Stimulated activated naive CD8-positive, alpha-beta T cell treated with anti-CD3 and anti-CD28 coated beads, Interleukin-15, amount 100 ng/mL, for 72 hours (primary cell): ENCODE measurements at regions not wholly inside any gene's neighbourhood (a gene's known extent, or its start where the extent isn't known, plus 50 kb on each side); places are given as distances from the start of the nearest gene placed in this dataset.

ENCODE experiments used
- ATAC-seq: fragments of 150-1000 bp; cut with Tn5 transposase; 2 replicates; pipeline ENCODE4 v1.10.0; 2021; ENCODE audit warnings: mild to moderate bottlenecking, moderate library complexity
- DNase-seq, 2 donors: peaks; one replicate each; pipeline ENCODE4 v3.0.0; 2021 to 2022
- H3K27ac Mint-ChIP-seq, 2 donors: one replicate each; pipeline ENCODE4 v1.8.0; 2022; ENCODE audit warnings: mild to moderate bottlenecking in 2 of 2, mixed read lengths in 2 of 2, moderate library complexity in 2 of 2
- H3K27me3 Mint-ChIP-seq: one replicate; pipeline ENCODE4 v1.8.0; 2022; ENCODE audit warnings: mixed read lengths
- H3K4me1 Mint-ChIP-seq: one replicate; pipeline ENCODE4 v1.8.0; 2022; ENCODE audit warnings: mild to moderate bottlenecking, mixed read lengths
- H3K4me3 Mint-ChIP-seq, 2 donors: one replicate each; pipeline ENCODE4 v1.8.0; 2022; ENCODE audit warnings: mild to moderate bottlenecking in 2 of 2, mixed read lengths in 2 of 2, moderate library complexity in 1 of 2
- H3K9me3 Mint-ChIP-seq, 2 donors: one replicate each; pipeline ENCODE4 v1.8.0; 2022; ENCODE audit warnings: mixed read lengths in 2 of 2

DNA sequence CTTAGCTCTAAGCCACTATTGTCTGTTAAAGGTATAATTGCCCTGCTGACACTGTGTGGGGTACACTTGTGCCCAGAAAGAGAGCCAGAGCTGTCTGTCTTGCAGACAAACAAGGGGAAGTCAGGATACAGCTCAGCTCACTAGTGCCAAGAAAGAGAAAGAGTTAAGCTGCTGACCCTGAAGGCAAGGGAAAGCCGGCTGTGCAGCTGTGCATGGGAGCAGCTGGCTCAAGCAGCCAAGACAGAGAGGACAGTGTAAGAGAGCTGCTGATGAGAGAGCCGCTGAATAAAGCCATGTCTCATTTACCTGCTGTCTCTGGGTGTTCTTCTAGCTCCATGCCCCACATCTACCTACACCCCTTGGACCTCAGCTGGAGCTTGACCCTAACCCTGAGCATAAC is 428.1 kb upstream of the NAALADL2 start:
- no peak overlapping the region for H3K4me3 Mint-ChIP-seq
- no peak for DNase-seq
- no peaks in the 10 kb centered on the region for H3K9me3 Mint-ChIP-seq
- ATAC-seq: no peak
- H3K27me3 Mint-ChIP-seq: peaks cover 20% of the 10 kb centered on the region
- H3K27ac Mint-ChIP-seq: no peak overlapping the region
- no peaks in the 10 kb centered on the region for H3K4me1 Mint-ChIP-seq

DNA sequence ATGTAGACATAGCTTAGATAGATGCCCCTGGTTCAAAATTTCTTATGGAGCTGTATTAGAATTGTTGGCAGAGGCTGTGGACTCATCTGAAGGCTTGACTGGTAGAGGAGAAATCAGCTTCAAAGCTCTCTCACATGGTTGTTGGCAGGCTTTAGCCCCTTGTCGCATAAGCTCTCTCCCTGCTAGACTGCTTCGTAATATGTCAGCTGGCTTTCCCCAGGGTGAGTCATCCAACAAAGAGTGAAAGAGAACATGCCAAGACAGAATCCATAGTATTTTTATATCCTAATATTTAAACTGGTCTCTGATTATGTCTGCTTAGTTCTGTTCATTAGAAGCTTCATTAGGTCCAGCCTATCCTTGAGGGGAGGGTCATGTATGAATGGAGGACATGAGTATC is 427.4 kb upstream of the NAALADL2 start:
- H3K4me1 Mint-ChIP-seq: no peaks in the 10 kb centered on the region
- H3K9me3 Mint-ChIP-seq: no peaks in the 10 kb centered on the region
- H3K27ac Mint-ChIP-seq: no peak overlapping the region
- H3K4me3 Mint-ChIP-seq: no peak overlapping the region
- H3K27me3 Mint-ChIP-seq: peaks cover 20% of the 10 kb centered on the region
- DNase-seq (no peak), ATAC-seq (no peak)

DNA sequence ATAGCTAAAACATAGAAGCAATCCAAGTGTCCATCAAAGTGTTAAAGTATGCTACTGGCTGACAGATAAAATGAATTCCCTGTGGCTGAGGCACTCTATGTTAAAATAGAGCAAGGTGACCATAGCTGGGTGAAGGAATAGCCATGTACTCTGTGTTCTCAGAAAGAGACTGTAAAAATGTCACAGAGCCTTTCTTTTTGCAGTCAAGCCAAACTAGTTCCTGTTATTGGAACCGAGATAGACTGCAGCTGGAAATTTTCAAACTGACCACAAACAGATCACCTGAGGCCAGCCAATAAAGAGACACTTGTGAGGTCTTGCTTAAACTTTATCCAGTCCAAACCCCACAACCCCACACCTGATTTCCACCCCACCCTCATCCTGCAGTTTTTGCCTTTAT is 422.8 kb upstream of the NAALADL2 start:
- Mint-ChIP-seq H3K4me3 (no peak overlapping the region), H3K9me3 (no peaks in the 10 kb centered on the region), H3K27ac (no peak overlapping the region), H3K4me1 (peaks cover 9% of the 10 kb centered on the region), H3K27me3 (peaks cover 10% of the 10 kb centered on the region)
- no peak for DNase-seq
- ATAC-seq: no peak

GRCh38 chr3:174438501-174439145 is 420.5 kb upstream of the NAALADL2 start:
- Mint-ChIP-seq H3K27me3 (peaks cover 10% of the 10 kb centered on the region), H3K4me3 (no peak overlapping the region), H3K9me3 (no peaks in the 10 kb centered on the region), H3K4me1 (peaks cover 16% of the 10 kb centered on the region), H3K27ac (no peak overlapping the region)
- DNase-seq (no peak), ATAC-seq (no peak)

- Mint-ChIP-seq H3K9me3 (no peaks in the 10 kb centered on the region), H3K27me3 (peaks cover 10% of the 10 kb centered on the region), H3K4me3 (peak overlapping the region; percentile 41 to 59), H3K4me1 (peaks cover 16% of the 10 kb centered on the region), H3K27ac (no peak overlapping the region)
- no peak for DNase-seq
- no peak for ATAC-seq
Observed at GRCh38 chr3:174439331-174440252, 419.5 kb upstream of the NAALADL2 start.

GRCh38 chr3:174440253-174440701 is 418.9 kb upstream of the NAALADL2 start:
- Mint-ChIP-seq H3K27me3 (peaks cover 10% of the 10 kb centered on the region), H3K4me3 (peak overlapping the region; percentile 52 to 59), H3K27ac (no peak overlapping the region), H3K4me1 (peaks cover 16% of the 10 kb centered on the region), H3K9me3 (no peaks in the 10 kb centered on the region)
- no peak for ATAC-seq
- DNase-seq: no peak

DNA sequence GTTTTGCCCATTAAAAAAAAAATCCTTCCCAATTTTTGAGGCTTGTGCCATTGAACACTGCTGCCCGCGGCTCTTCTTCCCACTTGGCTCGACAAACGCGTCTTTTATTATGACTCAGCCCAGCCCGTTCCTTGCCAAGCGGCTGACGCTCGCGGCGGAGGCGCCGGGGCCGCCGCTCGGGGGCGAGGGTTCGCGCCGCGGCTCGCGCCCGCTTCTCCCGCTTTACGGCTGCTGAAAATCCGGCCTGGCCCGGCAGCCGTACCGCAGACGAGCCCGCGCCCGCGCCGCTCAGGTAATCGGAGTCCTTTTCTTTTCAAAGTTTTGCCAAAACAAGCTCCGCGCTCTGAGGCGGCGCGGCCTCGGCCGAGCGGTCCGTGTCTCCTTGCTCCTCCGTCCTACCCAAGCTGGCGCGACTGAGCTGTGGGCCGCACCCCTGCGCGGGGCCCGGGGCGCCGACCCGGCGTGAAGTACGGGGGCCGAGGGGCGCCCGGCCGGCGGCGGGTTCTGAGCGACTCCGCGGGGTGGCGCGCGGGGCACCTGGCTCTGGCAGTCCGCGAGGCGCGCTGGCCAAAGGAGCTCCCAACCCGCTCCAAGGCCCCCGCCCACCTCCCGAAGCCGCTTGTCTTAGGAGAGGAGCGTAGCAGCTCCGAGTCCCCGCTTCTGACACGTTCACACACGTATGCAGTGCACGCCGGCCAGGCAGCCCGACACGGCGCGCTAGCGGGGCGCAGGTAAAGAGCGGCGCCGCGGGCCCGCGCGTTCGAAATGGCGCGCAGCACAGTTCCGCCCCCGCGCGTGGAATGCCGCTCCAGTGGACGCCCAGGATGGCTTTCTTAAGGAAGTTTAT is 418.2 kb upstream of the NAALADL2 start:
- peak overlapping the region in 1 of 2 donors; percentile 60 for H3K27ac Mint-ChIP-seq
- ATAC-seq: peak; percentile 89
- peak overlapping the region; percentile 74 to 80 for H3K4me3 Mint-ChIP-seq
- no peaks in the 10 kb centered on the region for H3K9me3 Mint-ChIP-seq
- H3K4me1 Mint-ChIP-seq: peaks cover 16% of the 10 kb centered on the region
- H3K27me3 Mint-ChIP-seq: peaks cover 10% of the 10 kb centered on the region
- DNase-seq: peak; percentile 61 to 76

GRCh38 chr3:174441588-174442301 is 417.4 kb upstream of the NAALADL2 start:
- Mint-ChIP-seq H3K27me3 (peaks cover 10% of the 10 kb centered on the region), H3K27ac (peak overlapping the region in 1 of 2 donors; percentile 60), H3K4me3 (peak overlapping the region; percentile 74 to 80), H3K4me1 (peaks cover 16% of the 10 kb centered on the region), H3K9me3 (no peaks in the 10 kb centered on the region)
- no peak for DNase-seq
- ATAC-seq: peak; percentile 29

DNA sequence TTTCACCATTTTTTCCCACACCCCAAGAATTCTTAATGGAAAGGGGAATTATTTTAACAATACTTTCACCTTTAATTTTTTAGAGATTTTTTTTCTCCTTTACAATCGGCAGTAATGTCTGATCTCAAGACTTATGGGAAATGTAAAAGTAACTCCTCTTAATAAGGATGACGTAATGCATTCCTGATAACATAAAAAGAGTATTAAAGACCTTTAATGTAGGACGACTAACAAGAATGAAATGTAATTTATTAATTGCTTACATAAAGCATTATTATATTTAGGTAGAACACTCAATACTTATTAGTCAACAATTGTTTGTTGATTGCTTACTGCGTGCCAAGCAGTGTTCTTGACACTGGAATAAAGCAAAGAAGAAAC is 416.8 kb upstream of the NAALADL2 start:
- ATAC-seq: no peak
- no peak for DNase-seq
- Mint-ChIP-seq H3K4me1 (peaks cover 16% of the 10 kb centered on the region), H3K27ac (no peak overlapping the region), H3K4me3 (no peak overlapping the region), H3K27me3 (peaks cover 10% of the 10 kb centered on the region), H3K9me3 (no peaks in the 10 kb centered on the region)

- peaks cover 5 to 12% of the 10 kb centered on the region in 2 donors for H3K9me3 Mint-ChIP-seq
- H3K4me1 Mint-ChIP-seq: peaks cover 16% of the 10 kb centered on the region
- no peak overlapping the region for H3K27ac Mint-ChIP-seq
- no peak for ATAC-seq
- DNase-seq: no peak
- H3K27me3 Mint-ChIP-seq: peaks cover 10% of the 10 kb centered on the region
- H3K4me3 Mint-ChIP-seq: no peak overlapping the region
Observed at GRCh38 chr3:174444391-174444790, 414.7 kb upstream of the NAALADL2 start.

- H3K9me3 Mint-ChIP-seq: peaks cover 18 to 30% of the 10 kb centered on the region in 2 donors
- ATAC-seq (no peak), DNase-seq (no peak)
- H3K27me3 Mint-ChIP-seq: no peaks in the 10 kb centered on the region
- no peaks in the 10 kb centered on the region for H3K4me1 Mint-ChIP-seq
- H3K27ac Mint-ChIP-seq: no peak overlapping the region
- no peak overlapping the region for H3K4me3 Mint-ChIP-seq
Observed at GRCh38 chr3:174457758-174458157, 401.4 kb upstream of the NAALADL2 start.

GRCh38 chr3:174460831-174461230 is 398.3 kb upstream of the NAALADL2 start:
- ATAC-seq (no peak), DNase-seq (no peak)
- H3K27me3 Mint-ChIP-seq: no peaks in the 10 kb centered on the region

GRCh38 chr3:174462916-174463315 is 396.2 kb upstream of the NAALADL2 start:
- DNase-seq (no peak), ATAC-seq (no peak)
- no peak overlapping the region for H3K27ac Mint-ChIP-seq
- H3K9me3 Mint-ChIP-seq: peaks cover 0 to 4% of the 10 kb centered on the region in 2 donors
- H3K4me3 Mint-ChIP-seq: no peak overlapping the region
- H3K4me1 Mint-ChIP-seq: no peaks in the 10 kb centered on the region
- H3K27me3 Mint-ChIP-seq: no peaks in the 10 kb centered on the region

More at GRCh38 chr3:174460831-174461230, 398.3 kb upstream of the NAALADL2 start:
- H3K4me3 Mint-ChIP-seq: no peak overlapping the region
- no peak overlapping the region for H3K27ac Mint-ChIP-seq
- H3K4me1 Mint-ChIP-seq: no peaks in the 10 kb centered on the region
- peaks cover 0 to 4% of the 10 kb centered on the region in 2 donors for H3K9me3 Mint-ChIP-seq

DNA sequence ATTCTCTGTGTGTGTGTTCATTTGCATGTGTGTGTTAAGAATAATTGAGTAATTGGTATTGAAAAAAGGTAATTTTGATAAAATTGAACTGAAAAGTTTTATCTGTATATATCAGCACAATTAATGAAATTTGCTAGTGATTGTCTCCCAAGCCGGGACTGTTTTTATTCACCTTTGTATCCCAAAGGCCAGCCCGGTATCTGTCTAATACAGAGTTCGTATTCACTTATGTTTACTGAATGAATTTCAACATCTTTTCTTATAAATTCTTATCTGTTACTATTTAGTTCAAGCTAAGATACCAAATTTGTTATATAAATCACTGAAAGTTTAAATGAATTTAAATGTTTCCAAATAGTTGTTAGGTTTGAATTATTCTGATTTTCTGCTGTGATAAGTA is 394.0 kb upstream of the NAALADL2 start:
- Mint-ChIP-seq H3K4me3 (no peak overlapping the region), H3K4me1 (no peaks in the 10 kb centered on the region), H3K9me3 (no peaks in the 10 kb centered on the region), H3K27me3 (no peaks in the 10 kb centered on the region), H3K27ac (no peak overlapping the region)
- DNase-seq (no peak), ATAC-seq (no peak)

DNA sequence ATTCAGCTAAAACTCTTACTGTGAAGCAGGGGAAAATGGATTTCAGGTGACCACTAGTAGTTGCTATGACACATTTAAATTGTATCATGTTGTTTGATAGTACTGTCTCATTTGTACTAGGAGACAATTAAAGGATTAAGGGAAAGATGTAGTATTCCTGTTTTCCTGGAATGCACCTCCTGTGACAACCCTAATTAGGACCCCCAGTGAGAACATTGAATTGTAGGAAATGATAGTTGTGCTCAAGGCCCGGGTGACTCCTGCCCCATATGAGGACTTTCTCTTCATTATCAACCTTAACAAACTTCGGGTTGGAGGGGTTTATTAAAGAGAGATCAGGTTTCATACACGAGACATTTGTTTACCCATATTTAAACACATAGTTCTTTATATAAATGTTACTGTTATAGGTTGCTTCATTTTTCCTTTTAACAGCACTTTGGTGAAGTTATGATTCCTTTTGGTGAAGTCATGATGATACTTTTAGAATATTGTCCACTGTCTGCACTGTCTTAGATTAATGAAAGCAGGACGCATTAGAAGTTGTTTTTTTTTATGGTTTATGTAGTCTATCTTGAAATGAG is 392.6 kb upstream of the NAALADL2 start:
- no peak overlapping the region for H3K4me3 Mint-ChIP-seq
- no peaks in the 10 kb centered on the region for H3K4me1 Mint-ChIP-seq
- DNase-seq (no peak), ATAC-seq (no peak)
- H3K27me3 Mint-ChIP-seq: no peaks in the 10 kb centered on the region
- no peaks in the 10 kb centered on the region for H3K9me3 Mint-ChIP-seq
- H3K27ac Mint-ChIP-seq: no peak overlapping the region
